Amniotic epithelial cell (primary cell): ENCODE measurements at regions not wholly inside any gene's neighbourhood (a gene's known extent, or its start where the extent isn't known, plus 50 kb on each side); places are given as distances from the start of the nearest gene placed in this dataset.
"Not testable (repeated sequence)": the region's sequence is repeated elsewhere in the genome, so short reads cannot be mapped to it uniquely, and the experiment has no call there.

ENCODE experiments used
- DNase-seq: peaks from one replicate; pipeline ENCODE4 v3.0.0-alpha.2; 2010; ENCODE audit warnings: low read depth

- DNase-seq = no peak
Observed at GRCh38 chr4:123217664-123218063, 178.9 kb upstream of the SPRY1 start.

- no peak for DNase-seq
Observed at GRCh38 chr4:123218981-123219380, 177.6 kb upstream of the SPRY1 start.

GRCh38 chr4:123229286-123229685, 167.3 kb upstream of the SPRY1 start:
- peak; percentile 36 for DNase-seq

- DNase-seq = peak; percentile 79
Observed at GRCh38 chr4:123230061-123230460, 166.5 kb upstream of the SPRY1 start.

- DNase-seq = peak; percentile 77
Observed at GRCh38 chr4:123232439-123232838, 164.2 kb upstream of the SPRY1 start.

- no peak for DNase-seq
Observed at GRCh38 chr4:123233136-123233768, 163.3 kb upstream of the SPRY1 start.

- DNase-seq = no peak
Observed at GRCh38 chr4:123234955-123235354, 161.6 kb upstream of the SPRY1 start.

GRCh38 chr4:123235431-123235830, 161.2 kb upstream of the SPRY1 start:
- DNase-seq = peak; percentile 66

- no peak for DNase-seq
Observed at GRCh38 chr4:123236606-123237005, 160.0 kb upstream of the SPRY1 start.

GRCh38 chr4:123240286-123240685, 156.3 kb upstream of the SPRY1 start:
- DNase-seq = not testable (repeated sequence)

GRCh38 chr4:123243220-123243619, 153.4 kb upstream of the SPRY1 start:
- not testable (repeated sequence) for DNase-seq

- peak; percentile 67 for DNase-seq
Observed at GRCh38 chr4:123244137-123244536, 152.5 kb upstream of the SPRY1 start.

GRCh38 chr4:123246085-123246484, 150.5 kb upstream of the SPRY1 start:
- no peak for DNase-seq

GRCh38 chr4:123248085-123248659, 148.4 kb upstream of the SPRY1 start:
- peak; percentile 82 for DNase-seq

- DNase-seq = no peak
Observed at GRCh38 chr4:123249821-123250220, 146.8 kb upstream of the SPRY1 start.

GRCh38 chr4:123250843-123251242, 145.8 kb upstream of the SPRY1 start:
- no peak for DNase-seq

- no peak for DNase-seq
Observed at GRCh38 chr4:123255971-123256370, 140.6 kb upstream of the SPRY1 start.

- no peak for DNase-seq
Observed at GRCh38 chr4:123256901-123257300, 139.7 kb upstream of the SPRY1 start.

GRCh38 chr4:123257591-123257990, 139.0 kb upstream of the SPRY1 start:
- no peak for DNase-seq

- no peak for DNase-seq
Observed at GRCh38 chr4:123259676-123260646, 136.6 kb upstream of the SPRY1 start.

- no peak for DNase-seq
Observed at GRCh38 chr4:123260653-123261052, 135.9 kb upstream of the SPRY1 start.

- DNase-seq = no peak
Observed at GRCh38 chr4:123262080-123262479, 134.5 kb upstream of the SPRY1 start.

GRCh38 chr4:123265443-123265842, 131.2 kb upstream of the SPRY1 start:
- DNase-seq = no peak
